Prostate gland (tissue), 2 donors: ENCODE measurements at regions not wholly inside any gene's neighbourhood (a gene's known extent, or its start where the extent isn't known, plus 50 kb on each side); places are given as distances from the start of the nearest gene placed in this dataset.
"Not testable (repeated sequence)": the region's sequence is repeated elsewhere in the genome, so short reads cannot be mapped to it uniquely, and the experiment has no call there.

Source experiments
- POLR2AphosphoS5 ChIP-seq: sonication (generic); formaldehyde crosslinking; IDR thresholded peaks from one replicate; pipeline ENCODE4 v1.6.1; 2017; ENCODE audit warnings: antibody characterized with exemption
- TF ChIP-seq, protein P1 (sequence below), 4 experiments: fragments of 200-600 bp in 2 of 4; fragments of 450-650 bp in 2 of 4; sonication (generic) in 2 of 4; IDR thresholded peaks; 1 replicate in 3 of 4; 2 replicates in 1 of 4; pipeline ENCODE4 v1.5.1; 2016 to 2019; ENCODE audit warnings: antibody characterized with exemption in 4 of 4, mild to moderate bottlenecking in 2 of 4, moderate library complexity in 2 of 4

- not testable (repeated sequence) for TF ChIP-seq POLR2AphosphoS5
- TF ChIP-seq, protein P1, sequence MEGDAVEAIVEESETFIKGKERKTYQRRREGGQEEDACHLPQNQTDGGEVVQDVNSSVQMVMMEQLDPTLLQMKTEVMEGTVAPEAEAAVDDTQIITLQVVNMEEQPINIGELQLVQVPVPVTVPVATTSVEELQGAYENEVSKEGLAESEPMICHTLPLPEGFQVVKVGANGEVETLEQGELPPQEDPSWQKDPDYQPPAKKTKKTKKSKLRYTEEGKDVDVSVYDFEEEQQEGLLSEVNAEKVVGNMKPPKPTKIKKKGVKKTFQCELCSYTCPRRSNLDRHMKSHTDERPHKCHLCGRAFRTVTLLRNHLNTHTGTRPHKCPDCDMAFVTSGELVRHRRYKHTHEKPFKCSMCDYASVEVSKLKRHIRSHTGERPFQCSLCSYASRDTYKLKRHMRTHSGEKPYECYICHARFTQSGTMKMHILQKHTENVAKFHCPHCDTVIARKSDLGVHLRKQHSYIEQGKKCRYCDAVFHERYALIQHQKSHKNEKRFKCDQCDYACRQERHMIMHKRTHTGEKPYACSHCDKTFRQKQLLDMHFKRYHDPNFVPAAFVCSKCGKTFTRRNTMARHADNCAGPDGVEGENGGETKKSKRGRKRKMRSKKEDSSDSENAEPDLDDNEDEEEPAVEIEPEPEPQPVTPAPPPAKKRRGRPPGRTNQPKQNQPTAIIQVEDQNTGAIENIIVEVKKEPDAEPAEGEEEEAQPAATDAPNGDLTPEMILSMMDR (IDR thresholded peaks at IDR 0.05), result not testable (repeated sequence)
Observed at GRCh38 chr20:30289711-30290141, 967.7 kb upstream of the DEFB115 start.
